DND-41 (cell line): ENCODE measurements at regions not wholly inside any gene's neighbourhood (a gene's known extent, or its start where the extent isn't known, plus 50 kb on each side); places are given as distances from the start of the nearest gene placed in this dataset.

Experiments
- ATAC-seq: fragments of 200-7000 bp; cut with Tn5 transposase; 3 replicates; pipeline ENCODE4 v1.9.1; 2021; ENCODE audit warnings: low read depth; ENCODE audit not compliant: insufficient read depth
- DNase-seq: peaks from one replicate; pipeline ENCODE4 v3.0.0-alpha.2; 2020
- H2AFZ ChIP-seq: 2 replicates; pipeline ENCODE4 v1.6.0; 2012; ENCODE audit warnings: low read depth, low read length
- H3K27ac ChIP-seq: 2 replicates; pipeline ENCODE4 v1.5.1; 2012; ENCODE audit warnings: low read length, inconsistent platforms
- H3K27me3 ChIP-seq: fragments of 200-600 bp; sonication (generic); 2 replicates; pipeline ENCODE4 v1.6.0; 2012; ENCODE audit warnings: low read length, mild to moderate bottlenecking, inconsistent platforms; ENCODE audit not compliant: insufficient read depth, poor library complexity
- H3K36me3 ChIP-seq: 2 replicates; pipeline ENCODE4 v1.5.1; 2012; ENCODE audit warnings: low read length, inconsistent platforms; ENCODE audit not compliant: insufficient read depth
- H3K4me1 ChIP-seq: 2 replicates; pipeline ENCODE4 v1.5.1; 2012; ENCODE audit warnings: mild to moderate bottlenecking, low read length; ENCODE audit not compliant: insufficient read depth
- H3K4me2 ChIP-seq: 2 replicates; pipeline ENCODE4 v1.6.0; 2012; ENCODE audit warnings: mild to moderate bottlenecking, moderate library complexity, low read length, inconsistent platforms; ENCODE audit not compliant: insufficient read depth
- H3K4me3 ChIP-seq, 2 experiments: fragments of 200-600 bp in 1 of 2; shearing (Covaris generic) in 1 of 2; 2 replicates each; pipeline ENCODE4 v1.5.1; 2012 to 2016; ENCODE audit warnings: inconsistent platforms in 2 of 2, low read length in 2 of 2, mild to moderate bottlenecking in 2 of 2, low read depth in 1 of 2, moderate library complexity in 1 of 2
- H3K79me2 ChIP-seq: 2 replicates; pipeline ENCODE4 v1.6.0; 2012; ENCODE audit warnings: low read length, inconsistent platforms; ENCODE audit not compliant: insufficient read depth
- H3K9ac ChIP-seq: 2 replicates; pipeline ENCODE4 v1.6.0; 2012; ENCODE audit warnings: low read depth, mild to moderate bottlenecking, inconsistent platforms, low read length, moderate library complexity
- H3K9me3 ChIP-seq: 2 replicates; pipeline ENCODE4 v1.5.1; 2012; ENCODE audit warnings: low read length, moderate library complexity, mild to moderate bottlenecking, inconsistent platforms; ENCODE audit not compliant: insufficient read depth, severe bottlenecking
- H4K20me1 ChIP-seq: 2 replicates; pipeline ENCODE4 v1.6.0; 2012; ENCODE audit warnings: low read length; ENCODE audit not compliant: insufficient read depth
- CTCF ChIP-seq: IDR thresholded peaks from 2 replicates; pipeline ENCODE4 v1.5.1; 2012; ENCODE audit warnings: borderline replicate concordance, low read length, moderate library complexity, mild to moderate bottlenecking; ENCODE audit not compliant: poor library complexity, severe bottlenecking; ENCODE audit errors: extremely low read depth
- EZH2 ChIP-seq: IDR thresholded peaks from 3 replicates; pipeline ENCODE4 v1.6.1; 2012; ENCODE audit warnings: borderline replicate concordance, low read depth, mild to moderate bottlenecking, moderate library complexity, low read length, inconsistent platforms; ENCODE audit not compliant: severe bottlenecking

GRCh38 chr10:88159127-88159829, 295.9 kb downstream of the PTEN start:
- DNase-seq, result no peak

GRCh38 chr10:88161070-88161469, 297.6 kb downstream of the PTEN start:
- 0 out of 2 replicates have a peak overlapping the region, but pooled peaks have one; percentile 20 for H2AFZ ChIP-seq
- no peaks in the 10 kb centered on the region for H3K79me2 ChIP-seq
- no peak for ATAC-seq
- no peak overlapping the region for H3K4me2 ChIP-seq
- no peak for TF ChIP-seq CTCF
- TF ChIP-seq EZH2, result no peak
- H3K4me1 ChIP-seq, result 0 out of 2 replicates have a peak, but pooled peaks cover 3% of the 10 kb centered on the region
- no peaks in the 10 kb centered on the region for H4K20me1 ChIP-seq
- no peak overlapping the region for H3K9ac ChIP-seq
- no peaks in the 10 kb centered on the region for H3K27me3 ChIP-seq
- no peak overlapping the region for H3K4me3 ChIP-seq
- no peaks in the 10 kb centered on the region for H3K9me3 ChIP-seq
- DNase-seq, result no peak
- H3K27ac ChIP-seq, result no peak overlapping the region
- H3K36me3 ChIP-seq, result no peaks in the 10 kb centered on the region

More at GRCh38 chr10:88159127-88159829, 295.9 kb downstream of the PTEN start:
- Histone ChIP-seq H3K4me2 (no peak overlapping the region), H3K4me3 (no peak overlapping the region), H2AFZ (0 out of 2 replicates have a peak overlapping the region, but pooled peaks have one; percentile 49), H3K79me2 (no peaks in the 10 kb centered on the region), H3K36me3 (no peaks in the 10 kb centered on the region), H3K4me1 (0 out of 2 replicates have a peak, but pooled peaks cover 3% of the 10 kb centered on the region), H3K27ac (no peak overlapping the region), H3K9ac (no peak overlapping the region), H3K9me3 (no peaks in the 10 kb centered on the region), H4K20me1 (no peaks in the 10 kb centered on the region), H3K27me3 (no peaks in the 10 kb centered on the region)
- no peak for ATAC-seq
- TF ChIP-seq CTCF (no peak), EZH2 (no peak)

- Histone ChIP-seq H3K9ac (no peak overlapping the region), H3K9me3 (no peaks in the 10 kb centered on the region), H3K27me3 (no peaks in the 10 kb centered on the region), H3K36me3 (no peaks in the 10 kb centered on the region), H4K20me1 (no peaks in the 10 kb centered on the region), H3K4me1 (0 out of 2 replicates have a peak, but pooled peaks cover 3% of the 10 kb centered on the region), H3K27ac (no peak overlapping the region), H3K4me3 (no peak overlapping the region), H3K79me2 (no peaks in the 10 kb centered on the region), H3K4me2 (no peak overlapping the region), H2AFZ (no peak overlapping the region)
- ATAC-seq, result no peak
- DNase-seq, result no peak
- no peak for TF ChIP-seq EZH2
- TF ChIP-seq CTCF, result no peak
These were observed 298.3 kb downstream of the PTEN start for GRCh38 chr10:88161756-88162155.
